ENCODE measurements at regions not wholly inside any gene's neighbourhood (a gene's known extent, or its start where the extent isn't known, plus 50 kb on each side); places are given as distances from the start of the nearest gene placed in this dataset.
"Not testable (repeated sequence)": the region's sequence is repeated elsewhere in the genome, so short reads cannot be mapped to it uniquely, and the experiment has no call there.

DNA sequence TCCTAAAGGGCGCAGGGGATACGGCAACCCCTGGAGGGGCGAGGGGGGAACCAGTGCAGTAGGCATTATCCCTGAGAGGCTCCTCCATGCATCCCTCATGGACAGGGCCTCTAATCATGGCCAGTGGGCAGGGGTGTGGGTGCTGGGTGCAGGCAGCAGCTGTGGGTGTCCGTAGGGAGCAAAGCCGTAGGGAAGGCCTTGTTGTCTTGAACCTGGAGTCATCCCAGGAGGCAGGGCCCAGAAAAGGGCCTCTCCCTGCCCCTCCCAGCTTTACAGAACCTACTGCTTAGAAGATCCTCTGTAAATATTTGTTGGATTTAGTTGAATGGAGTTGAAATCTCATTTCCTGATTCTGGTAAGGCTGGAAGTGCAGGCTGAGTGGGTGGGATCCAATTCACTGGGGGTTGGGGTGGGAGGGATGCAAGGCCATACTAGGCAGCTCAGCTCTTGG lies 207.0 kb upstream of the HAAO start:
- no peak for DNase-seq (ENCODE audit: low read depth)

GRCh38 chr2:42998721-42999120 lies 206.3 kb upstream of the HAAO start:
- no peak for DNase-seq (ENCODE audit: low read depth)

GRCh38 chr2:42996528-42996927 lies 204.1 kb upstream of the HAAO start:
- DNase-seq (ENCODE audit: low read depth), result no peak

DNA sequence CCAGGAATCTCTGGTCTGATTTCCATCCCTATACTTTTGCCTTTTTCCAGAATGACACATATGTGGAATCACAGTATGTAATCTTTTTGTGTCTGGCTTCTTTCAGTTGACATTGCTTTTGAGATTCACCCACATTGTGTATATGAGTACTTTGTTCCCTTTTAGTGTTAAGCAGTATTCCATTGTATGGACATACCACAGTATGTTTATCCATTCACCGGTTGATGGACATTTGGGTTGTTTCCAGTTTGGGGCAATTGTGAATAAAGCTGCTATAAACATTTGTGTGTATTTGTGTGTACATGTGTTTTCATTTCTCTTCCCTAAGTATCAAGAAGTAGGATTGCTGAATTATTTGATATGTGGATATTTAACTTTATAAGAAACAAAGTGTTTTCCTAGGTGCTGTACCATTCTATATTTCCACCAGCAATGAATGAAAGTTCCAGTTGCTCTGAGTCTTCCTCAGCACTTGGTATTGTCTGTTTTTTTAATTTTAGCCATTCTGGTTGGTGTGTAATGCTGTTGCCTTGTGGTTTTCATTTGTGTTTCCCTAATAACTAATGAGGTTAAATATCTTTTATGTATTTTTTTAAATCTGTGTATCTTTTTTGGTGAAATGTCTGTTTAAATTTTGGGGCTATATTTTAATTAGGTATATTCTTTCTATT lies 203.5 kb upstream of the HAAO start:
- no peak for DNase-seq (ENCODE audit: low read depth)

- not testable (repeated sequence) for DNase-seq (ENCODE audit: low read depth)
Measured at GRCh38 chr2:42989283-42990081, 197.1 kb upstream of the HAAO start.

DNA sequence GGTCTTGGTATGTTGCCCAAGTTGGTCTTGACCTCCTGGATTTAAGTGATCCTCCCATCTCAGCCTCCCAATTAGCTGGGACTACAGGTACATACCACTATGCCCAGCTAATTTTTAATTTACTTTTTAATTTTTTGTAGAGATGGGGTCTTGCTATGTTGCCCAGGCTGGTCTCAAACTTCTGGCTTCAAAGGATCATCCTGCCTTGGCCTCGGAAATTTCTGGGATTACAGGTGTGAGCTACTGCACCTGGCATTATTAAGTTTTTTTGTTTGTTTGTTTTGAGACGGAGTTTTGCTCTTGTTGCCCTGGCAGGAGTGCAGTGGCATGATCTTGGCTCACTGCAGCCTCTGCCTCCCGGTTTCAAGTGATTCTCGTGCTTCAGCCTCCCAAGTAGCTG lies 195.7 kb upstream of the HAAO start:
- DNase-seq (ENCODE audit: low read depth), result not testable (repeated sequence)

DNA sequence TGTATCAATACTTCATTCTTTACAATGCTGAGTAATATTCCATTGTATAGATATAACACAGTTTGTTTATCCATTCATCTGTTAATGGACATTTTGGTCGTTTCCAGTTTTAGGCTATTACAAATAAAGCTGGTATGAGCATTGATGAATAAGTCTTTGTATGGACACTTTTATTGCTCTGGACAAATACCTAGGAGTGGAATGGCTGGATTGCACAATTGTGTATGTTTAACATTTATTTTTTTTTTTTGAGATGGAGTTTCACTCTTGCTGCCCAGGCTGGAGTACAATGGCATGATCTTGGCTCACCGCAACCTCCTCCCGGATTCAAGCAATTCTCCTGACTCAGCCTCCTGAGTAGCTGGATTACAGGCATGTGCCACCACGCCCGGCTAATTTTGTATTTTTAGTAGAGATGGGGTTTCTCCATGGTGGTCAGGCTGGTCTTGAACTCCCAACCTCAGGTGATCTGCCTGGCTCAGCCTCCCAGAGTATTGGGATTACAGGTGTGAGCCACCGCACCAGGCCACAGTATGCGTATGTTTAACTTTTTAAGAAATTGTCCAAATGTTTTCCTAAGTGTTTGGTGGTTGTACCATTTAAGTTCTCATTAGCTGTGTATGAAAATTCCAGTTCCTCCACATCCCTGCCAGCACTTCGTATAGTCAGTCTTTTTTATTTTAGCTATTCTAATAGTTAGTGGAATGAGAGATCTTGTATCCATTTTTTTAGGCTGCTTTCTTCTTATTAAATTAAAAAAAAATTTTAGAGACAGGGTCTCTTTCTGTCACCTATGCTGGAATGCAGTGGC lies 194.9 kb upstream of the HAAO start:
- DNase-seq (ENCODE audit: low read depth), result no peak

- no peak for DNase-seq (ENCODE audit: low read depth)
Measured at GRCh38 chr2:42984617-42985016, 192.2 kb upstream of the HAAO start.

DNA sequence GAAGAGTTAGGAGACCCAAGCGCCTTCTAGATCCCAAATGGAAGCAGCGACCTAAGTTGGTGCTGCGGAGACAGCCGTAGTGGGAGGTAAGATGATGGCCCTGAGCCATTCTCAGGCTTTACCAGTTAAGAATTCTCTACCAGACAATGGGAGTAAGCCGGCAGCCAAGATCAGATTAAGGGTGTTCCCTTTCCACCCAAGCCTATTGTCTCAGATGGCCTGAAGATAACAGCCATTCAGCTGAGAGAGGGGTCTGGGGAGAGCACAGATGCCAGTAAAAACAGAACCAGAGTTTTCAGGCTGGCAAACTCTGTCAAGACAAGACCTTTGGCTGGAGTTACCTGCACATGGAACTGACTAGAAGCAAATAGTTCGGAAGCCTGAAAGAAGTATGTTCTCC lies 191.7 kb upstream of the HAAO start:
- no peak for DNase-seq (ENCODE audit: low read depth)

GRCh38 chr2:42980764-42981416 lies 188.5 kb upstream of the HAAO start:
- DNase-seq (ENCODE audit: low read depth), result no peak

DNA sequence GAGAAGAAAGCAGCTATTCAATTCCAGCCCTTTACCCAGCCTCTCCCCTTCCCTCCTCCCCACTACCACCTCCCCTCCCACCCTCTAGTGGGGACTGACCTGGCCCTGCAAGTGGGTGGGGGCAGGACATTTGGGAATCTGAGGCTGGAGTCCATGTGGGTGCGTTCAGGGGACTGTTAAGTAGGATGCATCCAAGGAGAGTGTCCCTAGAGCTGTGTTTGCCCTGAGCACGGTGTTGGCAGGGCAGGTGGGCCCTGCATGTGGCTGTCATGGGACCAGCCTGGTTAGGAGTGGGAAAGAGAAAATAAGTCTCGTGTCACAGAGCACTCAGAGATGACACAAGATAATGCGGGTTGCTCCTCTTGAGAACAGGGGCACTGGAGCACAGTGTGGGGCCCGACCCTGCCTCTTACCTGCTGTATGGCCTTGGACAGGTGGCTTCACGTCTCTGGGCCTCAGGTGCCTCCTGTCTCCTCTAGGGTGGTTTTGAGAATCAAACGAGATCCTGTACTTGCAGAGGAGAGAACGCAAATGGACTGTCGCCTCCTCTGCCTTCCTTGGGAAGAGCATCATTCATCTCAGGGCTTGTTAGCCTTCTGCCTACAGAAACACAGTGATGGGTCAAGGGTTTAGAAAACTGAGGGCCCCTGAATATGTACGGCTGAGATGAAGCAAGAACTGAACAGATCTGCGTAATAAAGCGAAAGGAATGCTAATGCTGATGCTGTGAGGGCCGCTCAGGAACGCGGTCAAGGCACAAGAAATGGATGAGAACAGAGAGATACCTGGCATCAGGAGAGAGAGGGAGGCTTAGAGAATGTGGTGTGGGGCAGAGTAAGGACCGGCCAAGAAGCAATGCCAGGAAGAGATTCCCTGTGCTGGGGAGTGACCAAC lies 187.7 kb upstream of the HAAO start:
- no peak for DNase-seq (ENCODE audit: low read depth)

GRCh38 chr2:42979416-42979869 lies 187.1 kb upstream of the HAAO start:
- no peak for DNase-seq (ENCODE audit: low read depth)

DNA sequence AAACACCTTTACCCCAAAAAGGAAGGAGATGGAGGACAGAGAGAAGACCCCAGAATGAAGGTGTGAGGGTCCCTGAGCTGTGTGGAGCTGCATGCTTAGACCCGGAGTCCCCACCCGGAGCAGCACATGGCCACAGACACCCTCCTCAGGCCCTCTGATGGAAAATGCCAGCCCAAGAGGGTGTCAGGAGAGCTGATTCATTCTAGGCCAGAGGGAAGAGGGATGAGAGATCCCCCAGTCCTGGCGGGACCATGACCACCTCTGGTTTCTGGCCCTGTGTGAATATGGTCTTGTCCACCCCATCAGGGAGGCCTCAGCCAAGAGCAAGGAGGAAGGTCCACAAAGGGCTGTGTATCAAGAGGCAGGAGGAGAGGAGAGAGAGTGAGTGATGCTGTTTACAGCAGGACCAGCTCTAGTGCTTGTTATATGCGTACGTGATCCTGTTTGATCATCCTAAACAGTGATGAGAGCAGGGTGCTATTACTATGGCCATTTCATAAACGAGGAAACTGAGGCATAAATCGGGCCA lies 186.6 kb upstream of the HAAO start:
- no peak for DNase-seq (ENCODE audit: low read depth)

GRCh38 chr2:42978175-42978886 lies 185.9 kb upstream of the HAAO start:
- no peak for DNase-seq (ENCODE audit: low read depth)

- DNase-seq (ENCODE audit: low read depth), result no peak
Measured at GRCh38 chr2:42977270-42978174, 185.1 kb upstream of the HAAO start.

GRCh38 chr2:42976351-42976750 lies 184.0 kb upstream of the HAAO start:
- DNase-seq (ENCODE audit: low read depth), result no peak

DNA sequence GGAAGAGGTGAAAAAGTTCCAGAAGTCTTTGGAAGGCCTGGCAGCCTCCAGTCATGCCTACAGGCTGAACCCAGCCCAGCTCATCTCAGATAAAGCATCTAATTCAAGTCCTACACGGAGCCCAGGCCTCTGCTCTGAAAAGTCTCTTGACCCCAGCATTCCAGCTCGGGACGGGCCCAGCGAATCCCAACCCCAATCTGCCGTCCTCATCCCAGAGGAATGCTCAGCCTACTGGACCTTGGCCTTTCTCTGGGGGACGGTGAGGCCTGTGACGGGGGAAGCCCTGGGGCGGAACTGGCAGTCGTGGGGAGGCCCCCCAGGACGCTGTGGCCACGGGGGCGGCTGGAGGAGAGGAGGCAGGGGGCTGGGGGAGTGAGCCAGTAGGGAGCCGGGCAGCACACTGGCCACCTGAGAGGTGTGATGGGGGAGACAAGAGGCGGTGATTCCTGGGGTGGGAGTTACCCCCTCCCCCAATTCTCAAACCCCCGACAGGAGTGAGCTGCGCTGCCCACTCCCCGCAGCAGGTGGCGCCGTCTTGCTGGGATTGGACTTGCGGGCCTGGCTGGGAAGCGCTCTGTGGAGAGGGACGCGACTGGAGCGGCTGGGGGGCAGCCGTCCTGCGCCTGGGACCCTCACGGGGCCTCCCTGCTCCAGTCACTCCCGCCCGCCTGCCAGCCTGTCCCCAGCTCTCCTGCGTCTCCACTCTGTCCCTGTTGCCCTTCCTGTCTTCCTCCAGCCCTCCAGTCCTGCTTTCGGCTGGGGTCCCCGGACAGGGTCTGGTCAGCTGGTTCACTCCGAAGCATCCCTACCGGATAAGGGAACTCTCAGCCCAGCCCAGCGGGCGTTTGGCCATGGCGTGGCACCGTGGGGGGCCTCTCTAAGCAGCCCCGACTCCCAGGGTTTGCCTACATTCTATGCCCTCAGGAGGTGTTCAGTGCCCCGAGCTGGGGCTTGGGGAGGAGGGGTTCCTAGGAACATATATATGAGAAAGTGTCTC lies 182.6 kb upstream of the HAAO start:
- no peak for DNase-seq (ENCODE audit: low read depth)
